Mucosa of descending colon (tissue), 3 donors: ENCODE measurements at regions not wholly inside any gene's neighbourhood (a gene's known extent, or its start where the extent isn't known, plus 50 kb on each side); places are given as distances from the start of the nearest gene placed in this dataset.
"Not testable (repeated sequence)": the region's sequence is repeated elsewhere in the genome, so short reads cannot be mapped to it uniquely, and the experiment has no call there.

Experiments used
- ATAC-seq: fragments of 200-7000 bp; cut with Tn5 transposase; one replicate; pipeline ENCODE4 v1.9.1; 2020; ENCODE audit warnings: mild to moderate bottlenecking, moderate library complexity
- DNase-seq, 3 donors: peaks; one replicate each; pipeline ENCODE4 v3.0.0-alpha.2; 2020
- H3K36me3 ChIP-seq: fragments of 200-600 bp; one replicate; pipeline ENCODE4 v1.8.0; 2021; ENCODE audit warnings: low read depth, mild to moderate bottlenecking
- H3K4me1 ChIP-seq: fragments of 200-600 bp; one replicate; pipeline ENCODE4 v1.8.0; 2021; ENCODE audit warnings: low read depth, mild to moderate bottlenecking
- H3K4me3 ChIP-seq: fragments of 200-600 bp; one replicate; pipeline ENCODE4 v1.8.0; 2021; ENCODE audit warnings: mild to moderate bottlenecking
- H3K9me3 ChIP-seq: fragments of 200-600 bp; one replicate; pipeline ENCODE4 v1.8.0; 2021; ENCODE audit warnings: mild to moderate bottlenecking
- intact Hi-C, 2 donors: fragments of 100-400 bp; cut with DNase I in 1 of 2; cut with micrococcal nuclease in 1 of 2; formaldehyde crosslinking; loops; one replicate each; pipeline versions ENCODE4 v1.11.0 to v1.11.1; 2022; cut with DNase I, micrococcal nuclease
- TF ChIP-seq, protein P1 (sequence below): fragments of 200-600 bp; IDR thresholded peaks from one replicate; pipeline ENCODE4 v1.8.0; 2022; ENCODE audit warnings: antibody characterized with exemption, mild to moderate bottlenecking
- donor health status: DM: no; HTN: no; CAD: no; lungs with moderate emphysema.
- donor health status: DM: no; HTN: no; CAD: no.
- donor health status: DM: no; HTN: yes; CAD: no.

DNA sequence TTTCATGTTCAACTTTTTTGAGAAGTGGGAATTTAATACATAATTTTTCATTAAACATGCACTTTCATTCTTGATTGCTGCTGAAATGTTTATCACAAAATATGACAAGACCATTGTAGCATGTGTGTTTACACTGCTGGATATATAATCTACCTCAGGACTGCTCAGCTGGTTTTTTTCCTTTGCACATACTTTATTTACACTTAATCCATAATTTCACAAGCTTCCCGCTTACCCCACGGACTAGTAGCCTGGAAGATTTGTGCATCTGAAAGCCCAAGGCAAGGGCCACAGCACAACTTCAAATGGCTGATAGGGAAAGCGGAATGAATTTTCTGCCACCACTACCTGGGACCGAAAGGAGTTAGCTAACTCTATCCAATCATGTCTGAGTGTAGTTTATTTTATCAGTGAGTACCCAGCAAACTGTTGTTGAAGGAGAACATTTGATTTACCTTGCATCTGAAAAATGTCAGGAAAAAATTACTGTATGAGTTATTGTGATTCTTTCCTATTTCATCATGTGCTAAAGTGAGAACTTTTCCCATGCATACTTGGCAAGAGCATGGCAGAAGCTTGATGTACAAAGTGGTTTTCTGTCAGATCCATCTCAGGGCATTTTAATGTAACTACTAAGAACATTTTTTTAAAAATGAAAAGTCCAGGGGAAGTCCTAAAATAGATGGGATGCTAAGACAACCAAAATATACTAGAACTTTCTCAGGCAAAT, 558.2 kb upstream of the USP24 start:
- intact Hi-C loops, result no loop called here
- TF ChIP-seq, protein P1, sequence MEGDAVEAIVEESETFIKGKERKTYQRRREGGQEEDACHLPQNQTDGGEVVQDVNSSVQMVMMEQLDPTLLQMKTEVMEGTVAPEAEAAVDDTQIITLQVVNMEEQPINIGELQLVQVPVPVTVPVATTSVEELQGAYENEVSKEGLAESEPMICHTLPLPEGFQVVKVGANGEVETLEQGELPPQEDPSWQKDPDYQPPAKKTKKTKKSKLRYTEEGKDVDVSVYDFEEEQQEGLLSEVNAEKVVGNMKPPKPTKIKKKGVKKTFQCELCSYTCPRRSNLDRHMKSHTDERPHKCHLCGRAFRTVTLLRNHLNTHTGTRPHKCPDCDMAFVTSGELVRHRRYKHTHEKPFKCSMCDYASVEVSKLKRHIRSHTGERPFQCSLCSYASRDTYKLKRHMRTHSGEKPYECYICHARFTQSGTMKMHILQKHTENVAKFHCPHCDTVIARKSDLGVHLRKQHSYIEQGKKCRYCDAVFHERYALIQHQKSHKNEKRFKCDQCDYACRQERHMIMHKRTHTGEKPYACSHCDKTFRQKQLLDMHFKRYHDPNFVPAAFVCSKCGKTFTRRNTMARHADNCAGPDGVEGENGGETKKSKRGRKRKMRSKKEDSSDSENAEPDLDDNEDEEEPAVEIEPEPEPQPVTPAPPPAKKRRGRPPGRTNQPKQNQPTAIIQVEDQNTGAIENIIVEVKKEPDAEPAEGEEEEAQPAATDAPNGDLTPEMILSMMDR, result no peak
- H3K4me3 ChIP-seq, result no peak overlapping the region
- no peaks in the 10 kb centered on the region for H3K9me3 ChIP-seq
- H3K36me3 ChIP-seq, result no peaks in the 10 kb centered on the region
- ATAC-seq, result no peak
- no peaks in the 10 kb centered on the region for H3K4me1 ChIP-seq
- no peak for DNase-seq

DNA sequence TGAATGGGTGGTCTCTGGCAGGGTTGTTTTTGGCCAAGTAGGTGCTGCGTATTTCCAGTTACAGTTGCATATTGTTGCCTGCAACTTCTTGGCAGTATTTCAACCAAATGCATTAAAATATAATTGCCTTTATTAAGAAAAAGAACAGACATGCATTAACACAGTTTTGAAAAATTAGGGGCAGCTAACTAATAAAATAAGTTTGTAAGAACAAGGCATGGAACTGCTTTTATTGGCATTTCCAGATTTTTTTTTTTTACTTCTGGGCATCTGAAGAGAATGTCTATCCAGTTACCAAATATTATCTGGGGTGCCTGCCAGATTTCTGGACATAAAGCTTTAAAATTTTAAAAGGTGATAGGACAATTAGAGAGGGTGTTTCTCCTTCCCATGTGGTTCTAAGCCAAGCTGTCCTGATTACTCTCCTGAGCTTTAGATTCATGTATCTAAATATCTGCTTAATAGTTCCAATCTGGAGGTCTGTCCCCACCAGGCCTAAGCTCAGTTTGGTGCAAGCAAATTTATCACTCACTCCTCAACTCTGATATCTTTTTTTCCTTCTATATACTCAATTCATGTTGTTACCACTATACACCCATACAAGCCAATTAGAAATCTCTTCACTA, 553.3 kb upstream of the USP24 start:
- Histone ChIP-seq H3K4me1 (no peaks in the 10 kb centered on the region), H3K4me3 (no peak overlapping the region), H3K9me3 (no peaks in the 10 kb centered on the region), H3K36me3 (no peaks in the 10 kb centered on the region)
- ATAC-seq (no peak), DNase-seq (no peak)
- intact Hi-C loops, result no loop called here
- TF ChIP-seq, protein P1, result no peak

DNA sequence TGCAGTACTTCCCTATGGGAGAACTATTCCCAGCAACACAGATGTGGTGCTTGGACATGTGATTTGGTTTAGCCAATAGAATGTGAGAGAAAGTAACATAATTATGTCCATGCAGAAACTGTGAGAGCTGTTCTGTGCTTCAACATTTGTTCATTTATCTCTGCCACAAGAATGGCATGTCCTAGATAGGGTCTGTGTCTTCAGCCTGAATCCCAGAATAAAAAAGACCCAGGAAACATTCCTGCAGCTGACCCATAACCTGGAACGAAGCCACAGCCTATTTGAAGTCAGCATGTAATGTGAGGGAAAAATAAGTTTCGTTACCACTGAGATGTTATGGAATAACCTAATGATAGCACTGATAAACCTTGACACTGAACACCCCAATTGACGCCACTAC, 552.0 kb upstream of the USP24 start:
- Histone ChIP-seq H3K4me3 (no peak overlapping the region), H3K36me3 (no peaks in the 10 kb centered on the region), H3K9me3 (no peaks in the 10 kb centered on the region), H3K4me1 (no peaks in the 10 kb centered on the region)
- TF ChIP-seq, protein P1, result no peak
- ATAC-seq, result no peak
- no peak for DNase-seq
- intact Hi-C loops, result no loop called here

DNA sequence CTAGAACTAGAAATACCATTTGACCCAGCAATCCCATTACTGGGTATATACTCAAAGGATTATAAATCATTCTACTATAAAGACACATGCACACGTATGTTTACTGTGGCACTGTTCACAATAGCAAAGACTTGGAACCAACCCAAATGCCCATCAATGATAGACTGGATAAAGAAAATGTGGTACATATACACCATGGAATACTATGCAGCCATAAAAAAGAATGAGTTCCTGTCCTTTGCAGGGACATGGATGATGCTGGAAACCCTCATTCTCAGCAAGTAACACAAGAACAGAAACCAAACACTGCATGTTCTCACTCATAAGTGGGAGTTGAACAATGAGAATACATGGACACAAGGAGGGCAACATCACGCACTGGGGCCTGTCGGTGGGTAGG, 550.3 kb upstream of the USP24 start:
- intact Hi-C loops, DNase-seq, H3K9me3 ChIP-seq, ATAC-seq, H3K4me1 ChIP-seq, H3K36me3 ChIP-seq, H3K4me3 ChIP-seq: not testable (repeated sequence)

DNA sequence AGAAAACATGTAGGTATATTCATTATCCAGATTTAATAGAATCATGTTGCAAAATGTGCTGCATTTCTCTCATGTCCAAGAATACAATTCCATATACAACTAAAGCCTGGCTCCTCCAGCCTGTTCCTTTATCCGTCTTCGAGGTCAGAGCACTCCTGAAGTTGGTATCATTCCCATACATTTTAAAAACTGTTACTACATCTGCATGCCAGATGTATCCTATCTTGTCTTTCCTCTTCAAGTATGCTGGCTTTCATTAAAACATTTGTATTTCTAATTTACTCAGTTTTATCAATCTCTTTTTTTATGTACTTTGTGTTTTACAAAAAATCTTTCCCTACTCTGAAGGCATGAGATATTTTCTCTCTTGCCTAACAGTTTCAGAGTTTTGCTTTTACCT, 536.6 kb upstream of the USP24 start:
- Histone ChIP-seq H3K4me3 (no peak overlapping the region), H3K36me3 (no peaks in the 10 kb centered on the region), H3K9me3 (no peaks in the 10 kb centered on the region), H3K4me1 (no peaks in the 10 kb centered on the region)
- no peak for DNase-seq
- ATAC-seq, result no peak
- intact Hi-C loops, result no loop called here
- TF ChIP-seq, protein P1, result no peak

DNA sequence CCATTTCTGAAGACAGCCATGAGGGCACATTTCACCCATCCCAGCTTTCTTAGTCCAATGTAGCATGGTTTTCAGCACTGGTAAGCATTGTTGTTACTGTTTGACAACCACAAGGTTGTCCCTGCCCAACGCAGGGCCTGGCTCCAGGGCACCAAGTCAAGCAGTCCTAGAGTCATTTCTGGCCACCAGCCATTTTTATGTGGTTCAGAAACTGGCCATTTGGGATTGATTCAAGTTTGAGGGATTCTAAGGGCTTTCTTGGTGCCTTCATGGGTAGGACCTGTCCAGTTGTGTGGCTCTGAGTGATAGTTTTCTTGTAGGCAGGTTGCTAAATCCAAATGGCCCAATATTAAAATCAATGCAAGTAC, 535.4 kb upstream of the USP24 start:
- TF ChIP-seq, protein P1, result no peak
- DNase-seq (no peak), ATAC-seq (peak; percentile 25)
- Histone ChIP-seq H3K9me3 (no peaks in the 10 kb centered on the region), H3K36me3 (no peaks in the 10 kb centered on the region), H3K4me3 (no peak overlapping the region), H3K4me1 (no peaks in the 10 kb centered on the region)
- intact Hi-C loops, result no loop called here
